ENCODE measurements at regions not wholly inside any gene's neighbourhood (a gene's known extent, or its start where the extent isn't known, plus 50 kb on each side); places are given as distances from the start of the nearest gene placed in this dataset.

GRCh38 chr17:14901376-14901775 is 363.8 kb downstream of the PMP22 start:
- DNase-seq (ENCODE audit: extremely low read depth in 1 of 4, low spot score in 3 of 4) (no peak), ATAC-seq (no peak), FAIRE-seq (no peak)
- no peak overlapping the region for H3K27ac ChIP-seq (ENCODE audit: extremely low read depth, low read depth, low read length)
- no peak overlapping the region for H3K4me3 ChIP-seq
- no peak for TF ChIP-seq HES1 (IDR thresholded peaks at IDR 0.05; ENCODE audit: low read depth)
- no peak for TF ChIP-seq MITF (IDR thresholded peaks at IDR 0.05)
- TF ChIP-seq ZBTB43 (CRISPR knock-in tag; IDR thresholded peaks at IDR 0.05): no peak
- no peak for TF ChIP-seq KLF1 (tag; IDR thresholded peaks at IDR 0.05)
- TF ChIP-seq NFE2L1 (tag; IDR thresholded peaks at IDR 0.05; ENCODE audit: borderline replicate concordance, low read depth): no peak
- TF ChIP-seq SIRT6 (IDR thresholded peaks at IDR 0.05; ENCODE audit: low read depth, low read length): no peak
- TF ChIP-seq THRB (CRISPR knock-in tag; conservative IDR thresholded peaks at IDR 0.05): no peak
- no peak for TF ChIP-seq STAT5B (CRISPR knock-in tag; IDR thresholded peaks at IDR 0.05)
- TF ChIP-seq PTRF (tag; IDR thresholded peaks at IDR 0.05): no peak
- TF ChIP-seq CBX2 (IDR thresholded peaks at IDR 0.05; ENCODE audit: insufficient read depth, low read length, poor library complexity, severe bottlenecking): no peak
- no peak for TF ChIP-seq ZNF280B (CRISPR knock-in tag; IDR thresholded peaks at IDR 0.05)
- no peak for TF ChIP-seq ZNF717 (CRISPR knock-in tag; IDR thresholded peaks at IDR 0.05)
- no peak for TF ChIP-seq ZBED1 (IDR thresholded peaks at IDR 0.05)
- TF ChIP-seq XRCC5 (IDR thresholded peaks at IDR 0.05; ENCODE audit: low read depth, low read length): no peak
- no peak for TF ChIP-seq HNRNPLL (IDR thresholded peaks at IDR 0.05; ENCODE audit: low read depth, low read length, poor library complexity, severe bottlenecking)
- TF ChIP-seq L3MBTL2 (IDR thresholded peaks at IDR 0.05): no peak
- no peak for TF ChIP-seq NCOA6 (IDR thresholded peaks at IDR 0.05)
- no peak for TF ChIP-seq CSDE1 (IDR thresholded peaks at IDR 0.05)
- no peaks in the 10 kb centered on the region for H3K27me3 ChIP-seq (ENCODE audit: control insufficient read depth in 2 of 2, insufficient read depth in 2 of 2, low read length in 2 of 2)
- H3K4me2 ChIP-seq (ENCODE audit: insufficient read depth, low read length): no peak overlapping the region
- no peaks in the 10 kb centered on the region for H3K9me3 ChIP-seq (replicated peaks; ENCODE audit: control insufficient read depth, insufficient read depth, low read depth, low read length)
- no peaks in the 10 kb centered on the region for H4K20me1 ChIP-seq (replicated peaks; ENCODE audit: control insufficient read depth, insufficient read depth, low read length)
- H3K9ac ChIP-seq (ENCODE audit: insufficient read depth in 1 of 2, low read depth in 2 of 2, low read length in 2 of 2): no peak overlapping the region
- in situ Hi-C loops (cut with MboI) (no loop called here), intact Hi-C loops (cut with micrococcal nuclease) (no loop called here)
- no peak overlapping the region for H2AFZ ChIP-seq (ENCODE audit: low read depth, low read length)
- H3K36me3 ChIP-seq (ENCODE audit: control insufficient read depth, insufficient read depth, low read length): no peaks in the 10 kb centered on the region
- BruUV-seq (replicated peaks): no TSS peak
- ChIA-PET CTCF (ENCODE audit: low intra/inter-chr PET ratio) (no interaction called here), POLR2A (no interaction called here)
- H3K9me1 ChIP-seq (ENCODE audit: control insufficient read depth, insufficient read depth, low read length): no peaks in the 10 kb centered on the region
- H3K79me2 ChIP-seq (ENCODE audit: control insufficient read depth, insufficient read depth, low read length): no peaks in the 10 kb centered on the region
- WGBS (ENCODE audit: insufficient coverage, low coverage, missing lambda C conversion rate): 0% methylated on average over 2 of the region's 2 CpGs
- H3K4me1 ChIP-seq (replicated peaks in 1 of 2; ENCODE audit: control insufficient read depth in 2 of 2, insufficient read depth in 2 of 2, low read length in 2 of 2): no peaks in the 10 kb centered on the region
